Suppressor macrophage treated with lipopolysaccharide for 1 hour (primary cell): ENCODE measurements at regions not wholly inside any gene's neighbourhood (a gene's known extent, or its start where the extent isn't known, plus 50 kb on each side); places are given as distances from the start of the nearest gene placed in this dataset.
"Not testable (repeated sequence)": the region's sequence is repeated elsewhere in the genome, so short reads cannot be mapped to it uniquely, and the experiment has no call there.

Experiments used
- DNase-seq, 3 donors: peaks; one replicate each; pipeline ENCODE4 v3.0.0-alpha.2; 2020 to 2022

GRCh38 chr7:152539190-152539495, 103.3 kb upstream of the KMT2C start:
- DNase-seq, result not testable (repeated sequence)

DNA sequence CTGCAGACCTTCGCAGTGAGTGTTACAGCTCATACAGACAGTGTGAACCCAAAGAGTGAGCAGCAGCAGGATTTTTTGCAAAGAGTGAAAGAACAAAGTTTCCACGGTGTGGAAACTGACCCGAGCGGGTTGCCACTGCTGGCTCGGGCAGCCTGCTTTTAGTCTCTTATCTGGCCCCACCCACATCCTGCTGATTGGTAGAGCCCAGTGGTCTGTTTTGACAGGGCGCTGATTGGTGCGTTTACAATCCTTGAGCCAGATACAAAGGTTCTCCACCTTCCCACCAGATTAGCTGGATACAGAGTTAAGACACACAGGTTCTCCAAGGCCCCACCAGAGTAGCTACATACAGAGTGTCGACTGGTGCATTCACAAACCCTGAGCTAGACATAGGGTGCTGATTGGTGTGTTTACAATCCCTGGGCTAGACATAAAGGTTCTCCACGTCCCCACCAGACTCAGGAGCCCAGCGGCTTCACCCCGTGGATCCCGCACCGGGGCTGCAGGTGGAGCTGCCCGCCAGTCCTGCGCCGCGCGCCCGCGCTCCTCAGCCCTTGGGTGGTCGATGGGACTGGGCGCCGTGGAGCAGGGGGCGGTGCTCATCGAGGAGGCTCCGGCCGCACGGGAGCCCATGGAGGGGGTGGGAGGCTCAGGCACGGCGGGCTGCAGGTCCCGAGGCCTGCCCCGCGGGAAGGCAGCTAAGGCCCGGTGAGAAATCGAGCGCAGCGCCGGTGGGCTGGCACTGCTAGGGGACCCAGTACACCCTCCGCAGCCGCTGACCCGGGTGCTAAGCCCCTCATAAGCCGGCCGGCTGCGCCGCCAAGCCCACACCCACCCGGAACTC, 102.8 kb upstream of the KMT2C start:
- not testable (repeated sequence) for DNase-seq

DNA sequence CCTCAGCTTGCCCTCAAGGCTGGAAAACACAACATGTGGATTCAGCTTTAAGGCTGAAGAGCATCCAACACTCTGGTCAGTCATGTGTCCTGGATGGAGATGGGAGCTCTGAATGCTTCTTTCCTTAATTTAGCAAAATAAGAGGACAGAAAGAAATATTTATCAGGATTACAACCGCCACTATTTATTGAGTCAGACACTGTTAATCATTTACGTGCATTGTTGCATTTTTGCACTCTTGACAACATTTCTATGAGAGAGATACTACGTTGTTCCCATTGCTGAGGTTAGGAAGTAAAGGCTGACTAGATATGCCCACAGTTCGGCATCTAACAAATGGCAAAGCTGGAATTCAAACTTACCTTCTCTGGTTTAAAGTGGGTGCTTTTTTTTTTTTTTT, 101.8 kb upstream of the KMT2C start:
- DNase-seq, result no peak

DNA sequence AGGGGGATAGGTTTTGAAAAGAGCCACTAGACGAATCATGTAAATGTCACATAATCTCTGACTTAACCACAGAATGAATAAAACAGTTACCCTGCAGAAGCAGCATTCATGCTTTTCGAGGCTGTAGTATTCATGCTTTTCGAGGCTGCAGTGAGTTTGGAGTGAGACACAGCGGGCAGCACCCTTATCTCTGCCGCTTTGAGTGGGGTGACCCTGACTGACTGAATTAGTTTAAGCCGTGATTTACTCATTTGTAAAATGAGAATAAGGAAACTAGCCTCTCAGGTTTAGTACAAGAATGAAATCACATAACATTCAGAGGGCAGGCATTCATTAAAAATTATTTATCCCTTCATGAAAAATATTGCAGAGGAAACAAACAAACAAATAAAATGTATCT, 92.8 kb upstream of the KMT2C start:
- no peak for DNase-seq

DNA sequence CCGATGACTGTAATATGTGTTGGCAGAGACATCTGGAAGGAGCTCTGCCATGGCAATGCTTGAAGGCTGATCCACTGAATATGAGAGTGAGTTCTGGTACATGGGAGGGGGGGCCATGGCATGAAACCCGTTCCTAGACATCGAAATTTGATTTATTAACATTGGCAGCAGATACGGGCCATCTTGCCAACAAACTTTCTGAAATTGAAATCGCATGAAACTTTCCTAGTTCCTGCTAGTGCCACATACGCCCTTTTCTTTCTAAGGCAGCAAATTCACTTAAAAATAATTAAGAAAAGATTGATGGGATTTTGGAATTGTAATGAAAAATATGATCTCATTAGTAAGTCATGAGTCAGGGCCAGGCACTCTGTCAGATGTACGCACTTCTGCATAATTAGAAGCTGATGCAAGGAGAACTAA, 91.8 kb upstream of the KMT2C start:
- peak in 1 of 3 donors; percentile 13 for DNase-seq

GRCh38 chr7:152523916-152524315, 88.1 kb upstream of the KMT2C start:
- no peak for DNase-seq

GRCh38 chr7:152522571-152523067, 86.8 kb upstream of the KMT2C start:
- DNase-seq, result peak in 1 of 3 donors; percentile 5

- DNase-seq, result no peak
Measured at GRCh38 chr7:152521420-152522337, 85.9 kb upstream of the KMT2C start.

- no peak for DNase-seq
Measured at GRCh38 chr7:152520861-152521302, 85.1 kb upstream of the KMT2C start.

DNA sequence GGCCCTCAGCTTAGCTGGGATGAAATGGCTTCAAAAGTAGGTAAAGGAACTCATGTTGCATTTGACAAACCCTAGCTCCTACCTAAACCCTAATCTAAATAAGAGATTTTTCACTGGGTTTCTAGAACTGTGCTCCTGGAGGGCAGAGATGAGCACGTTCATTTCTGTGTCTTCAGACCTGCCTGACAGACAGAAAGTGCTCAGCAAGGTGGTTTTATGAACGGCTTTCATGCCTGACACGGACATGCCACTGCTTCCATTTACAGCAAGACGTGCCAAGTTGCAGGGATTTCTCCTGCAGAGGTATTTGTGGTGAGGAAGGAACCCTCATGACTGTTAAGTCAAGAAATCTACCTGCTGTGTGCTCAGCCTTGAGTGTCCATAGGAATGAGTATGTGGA, 83.5 kb upstream of the KMT2C start:
- no peak for DNase-seq

GRCh38 chr7:152516216-152516615, 80.4 kb upstream of the KMT2C start:
- no peak for DNase-seq

GRCh38 chr7:152515266-152515950, 79.6 kb upstream of the KMT2C start:
- DNase-seq, result not testable (repeated sequence)

GRCh38 chr7:152514771-152515105, 78.9 kb upstream of the KMT2C start:
- DNase-seq, result no peak

DNA sequence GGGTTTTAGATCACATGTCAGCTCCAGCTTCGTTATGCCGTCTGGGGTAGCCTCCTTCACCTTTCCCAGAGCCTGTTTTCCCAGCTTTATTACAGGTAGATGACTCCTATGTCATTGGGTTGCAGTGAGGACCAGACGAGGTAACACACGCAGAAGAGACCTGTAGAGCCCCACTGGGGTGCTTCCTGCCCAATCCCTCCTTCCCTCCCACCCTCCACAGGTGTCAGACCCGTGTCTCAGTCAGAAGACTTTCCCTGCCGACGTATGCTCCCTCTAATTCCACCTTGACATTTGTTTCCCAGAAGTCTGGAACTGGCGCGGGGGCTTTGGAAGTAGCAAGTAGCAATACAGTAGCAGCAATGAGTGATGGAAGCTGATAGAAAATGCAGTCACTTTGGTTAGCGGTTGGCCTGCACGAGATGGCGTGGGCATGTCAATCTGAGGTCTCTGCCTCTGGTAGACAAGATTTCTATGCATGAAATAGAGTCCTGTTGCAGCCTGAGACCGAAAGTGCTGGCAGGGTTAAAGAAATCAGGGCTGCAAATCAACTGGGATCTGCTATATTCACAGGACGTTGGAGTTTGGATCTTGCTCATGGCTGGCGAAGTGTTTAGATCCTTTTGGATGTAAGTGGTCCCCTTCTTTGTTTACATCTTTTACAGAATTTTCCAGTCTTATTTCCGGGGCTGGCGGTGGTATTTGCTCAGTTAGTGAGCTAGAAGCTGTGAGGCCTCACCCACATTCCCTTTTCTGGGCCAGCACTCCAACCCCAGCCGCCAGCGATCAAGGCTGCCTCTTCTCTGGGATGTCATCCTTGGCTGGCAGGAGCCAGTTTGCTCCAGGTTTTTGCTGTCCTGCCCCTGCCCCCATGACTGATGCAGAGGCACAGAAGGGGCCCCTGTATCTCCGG, 78.3 kb upstream of the KMT2C start:
- DNase-seq, result no peak

- peak; percentile 31 to 66 (median 62) for DNase-seq
Measured at GRCh38 chr7:152512706-152513105, 76.9 kb upstream of the KMT2C start.

DNA sequence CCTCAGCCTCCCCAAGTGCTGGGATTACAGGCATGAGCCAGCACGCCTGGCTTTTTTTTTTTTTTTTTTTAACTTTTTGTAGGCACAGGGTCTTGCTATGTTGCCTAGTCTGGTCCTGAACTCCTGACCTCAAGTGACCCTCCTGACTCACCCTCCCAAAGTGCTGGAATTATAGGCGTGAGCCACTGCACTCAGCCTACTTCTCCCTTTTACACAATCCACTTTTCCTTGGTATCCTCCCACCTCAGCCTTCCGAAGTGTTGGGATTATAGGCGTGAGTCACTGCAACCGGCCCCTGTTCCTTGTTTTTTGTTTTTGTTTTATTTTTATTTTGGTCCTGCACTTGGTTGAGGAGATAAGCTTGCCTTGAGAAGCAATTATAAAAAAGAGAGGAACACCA, 75.9 kb upstream of the KMT2C start:
- DNase-seq, result peak; percentile 72 to 78 (median 74)

DNA sequence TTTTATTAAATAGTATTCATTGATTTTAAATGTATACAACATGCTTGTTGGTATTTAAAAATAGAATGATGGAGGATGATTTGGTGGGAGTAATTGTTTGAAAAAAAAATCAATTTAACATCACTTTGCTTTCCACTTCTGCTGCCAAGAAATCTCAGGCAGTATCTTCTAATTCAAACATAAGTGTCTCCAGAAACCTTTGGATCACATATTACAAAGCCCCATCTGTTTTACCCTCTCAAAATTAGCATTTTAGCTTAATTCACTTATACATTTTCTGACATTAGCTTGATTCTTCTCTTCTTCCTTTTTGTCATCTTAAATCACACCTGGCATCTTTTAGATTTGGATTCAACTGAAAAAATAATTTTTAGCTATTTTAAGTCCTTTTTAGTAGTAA, 72.9 kb upstream of the KMT2C start:
- DNase-seq, result no peak

DNA sequence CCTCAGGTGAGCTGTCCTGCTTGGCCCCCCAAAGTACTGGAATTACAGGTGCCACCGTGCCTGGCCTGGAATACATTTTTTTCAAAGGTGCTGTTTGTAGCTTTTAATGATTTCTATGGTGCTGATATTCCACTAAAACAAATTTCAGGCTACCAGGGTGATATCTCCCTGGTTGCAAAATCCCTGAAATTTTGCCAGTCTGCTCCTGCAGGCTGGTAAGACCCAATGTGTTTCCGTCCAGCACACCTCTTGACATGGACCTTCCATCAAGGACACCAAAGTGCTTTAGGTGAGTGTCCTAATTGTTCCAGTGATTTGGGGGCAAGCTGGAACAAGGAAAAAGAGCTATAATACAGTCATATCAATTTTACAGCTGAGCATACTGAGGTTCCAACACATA, 69.8 kb upstream of the KMT2C start:
- DNase-seq, result no peak

GRCh38 chr7:152504816-152505215, 69.0 kb upstream of the KMT2C start:
- no peak for DNase-seq

- DNase-seq, result no peak
Measured at GRCh38 chr7:152504367-152504766, 68.6 kb upstream of the KMT2C start.

DNA sequence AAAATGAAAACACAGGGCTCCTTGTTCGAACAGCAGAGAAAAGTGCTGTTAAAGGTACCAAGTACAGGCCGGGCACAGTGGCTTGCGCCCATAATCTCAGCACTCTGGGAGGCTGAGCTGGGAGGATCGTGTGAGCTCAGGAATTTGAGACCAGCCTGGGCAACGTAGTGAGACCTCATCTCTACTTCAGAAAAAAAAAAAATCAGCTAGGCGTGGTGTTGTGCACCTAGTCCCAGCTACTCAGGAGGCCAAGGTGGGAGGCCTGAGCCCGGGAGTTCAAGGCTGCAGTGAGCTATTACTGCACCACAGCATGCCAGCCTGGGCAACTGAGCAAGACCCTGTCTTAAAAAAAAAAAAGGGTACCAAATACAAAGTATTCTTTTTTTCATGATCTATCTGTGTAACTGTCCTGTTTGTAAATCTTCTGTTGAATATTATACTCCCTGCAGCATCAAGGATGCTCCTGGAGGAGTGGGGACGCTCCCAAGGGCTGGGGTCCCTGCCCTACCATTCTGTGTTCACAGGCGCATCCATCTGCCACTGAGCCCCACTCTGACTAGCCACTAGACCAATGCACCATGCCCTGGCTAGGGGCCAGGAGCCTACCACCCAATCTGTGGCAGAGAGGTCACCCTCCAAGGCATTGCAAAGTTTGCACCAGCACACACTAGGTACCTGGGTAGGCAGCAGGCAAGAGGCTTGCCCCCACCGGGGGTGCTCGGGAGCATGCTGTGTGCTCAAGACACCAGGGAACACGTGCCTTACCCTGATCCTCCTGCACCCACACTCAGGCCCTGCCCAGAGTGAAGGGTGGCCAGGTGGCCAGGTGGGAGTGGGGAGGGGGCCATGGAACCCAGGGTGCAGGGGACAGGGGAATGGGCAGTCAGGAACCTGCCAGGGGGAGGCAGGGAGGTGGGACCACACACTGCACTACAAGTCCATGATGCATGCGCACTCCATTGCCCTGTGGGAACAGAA, 67.3 kb upstream of the KMT2C start:
- no peak for DNase-seq
